ENCODE measurements at regions not wholly inside any gene's neighbourhood (a gene's known extent, or its start where the extent isn't known, plus 50 kb on each side); places are given as distances from the start of the nearest gene placed in this dataset.

DNA sequence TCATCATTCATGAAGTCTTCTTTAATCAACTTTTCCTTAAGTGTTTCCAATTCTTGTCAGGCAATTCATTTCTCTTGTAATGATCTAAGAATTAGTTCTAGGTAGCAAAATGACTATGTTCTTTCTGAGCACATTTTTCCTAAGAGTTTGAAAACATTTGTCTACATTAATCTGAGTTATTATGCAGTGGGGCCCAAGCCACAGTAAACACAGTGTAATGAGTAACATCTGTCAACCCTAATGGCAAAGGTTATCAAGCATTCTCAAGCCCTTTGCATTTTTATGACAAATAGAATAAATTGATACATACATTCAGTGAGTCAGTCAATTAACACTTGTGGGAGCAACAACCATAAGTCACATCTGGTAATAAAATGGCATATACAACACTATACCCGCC, 106.7 kb upstream of the ZC3H12C start:
- Mint-ChIP-seq H3K27ac (no peak overlapping the region), H3K36me3 (ENCODE audit: insufficient read depth) (no peaks in the 10 kb centered on the region), H3K4me3 (ENCODE audit: low read depth) (no peak overlapping the region), H3K9me3 (ENCODE audit: low read depth) (no peaks in the 10 kb centered on the region), H3K4me1 (ENCODE audit: low read depth) (peaks cover 3% of the 10 kb centered on the region), H3K27me3 (no peaks in the 10 kb centered on the region)
- DNase-seq (ENCODE audit: low spot score, unreplicated experiment): no peak
- TF ChIP-seq, protein P1, sequence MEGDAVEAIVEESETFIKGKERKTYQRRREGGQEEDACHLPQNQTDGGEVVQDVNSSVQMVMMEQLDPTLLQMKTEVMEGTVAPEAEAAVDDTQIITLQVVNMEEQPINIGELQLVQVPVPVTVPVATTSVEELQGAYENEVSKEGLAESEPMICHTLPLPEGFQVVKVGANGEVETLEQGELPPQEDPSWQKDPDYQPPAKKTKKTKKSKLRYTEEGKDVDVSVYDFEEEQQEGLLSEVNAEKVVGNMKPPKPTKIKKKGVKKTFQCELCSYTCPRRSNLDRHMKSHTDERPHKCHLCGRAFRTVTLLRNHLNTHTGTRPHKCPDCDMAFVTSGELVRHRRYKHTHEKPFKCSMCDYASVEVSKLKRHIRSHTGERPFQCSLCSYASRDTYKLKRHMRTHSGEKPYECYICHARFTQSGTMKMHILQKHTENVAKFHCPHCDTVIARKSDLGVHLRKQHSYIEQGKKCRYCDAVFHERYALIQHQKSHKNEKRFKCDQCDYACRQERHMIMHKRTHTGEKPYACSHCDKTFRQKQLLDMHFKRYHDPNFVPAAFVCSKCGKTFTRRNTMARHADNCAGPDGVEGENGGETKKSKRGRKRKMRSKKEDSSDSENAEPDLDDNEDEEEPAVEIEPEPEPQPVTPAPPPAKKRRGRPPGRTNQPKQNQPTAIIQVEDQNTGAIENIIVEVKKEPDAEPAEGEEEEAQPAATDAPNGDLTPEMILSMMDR (IDR thresholded peaks at IDR 0.05; ENCODE audit: unreplicated experiment): no peak

DNA sequence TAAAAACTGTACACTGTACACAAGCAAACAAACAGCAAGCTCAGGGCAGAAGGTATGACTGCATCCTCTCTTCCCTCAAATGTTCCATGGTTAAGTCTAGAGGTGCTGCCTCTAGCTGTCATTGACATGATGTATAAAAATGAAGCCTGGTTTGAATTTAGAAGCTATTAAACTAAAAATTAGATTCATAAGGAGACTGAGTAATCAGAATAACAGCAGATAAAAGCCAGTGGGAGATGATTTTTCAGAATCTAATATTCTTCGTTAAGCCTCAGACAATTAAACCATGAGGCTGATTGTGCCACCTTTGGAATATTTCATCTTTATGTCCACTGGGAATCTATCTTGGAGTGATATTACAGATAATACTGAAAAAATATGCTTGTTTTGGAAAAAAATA, 101.4 kb upstream of the ZC3H12C start:
- no peak for DNase-seq (ENCODE audit: low spot score, unreplicated experiment)
- Mint-ChIP-seq H3K4me1 (ENCODE audit: low read depth) (no peaks in the 10 kb centered on the region), H3K27me3 (no peaks in the 10 kb centered on the region), H3K27ac (no peak overlapping the region), H3K9me3 (ENCODE audit: low read depth) (no peaks in the 10 kb centered on the region), H3K4me3 (ENCODE audit: low read depth) (no peak overlapping the region), H3K36me3 (ENCODE audit: insufficient read depth) (no peaks in the 10 kb centered on the region)
- TF ChIP-seq, protein P1 (IDR thresholded peaks at IDR 0.05; ENCODE audit: unreplicated experiment): no peak

DNA sequence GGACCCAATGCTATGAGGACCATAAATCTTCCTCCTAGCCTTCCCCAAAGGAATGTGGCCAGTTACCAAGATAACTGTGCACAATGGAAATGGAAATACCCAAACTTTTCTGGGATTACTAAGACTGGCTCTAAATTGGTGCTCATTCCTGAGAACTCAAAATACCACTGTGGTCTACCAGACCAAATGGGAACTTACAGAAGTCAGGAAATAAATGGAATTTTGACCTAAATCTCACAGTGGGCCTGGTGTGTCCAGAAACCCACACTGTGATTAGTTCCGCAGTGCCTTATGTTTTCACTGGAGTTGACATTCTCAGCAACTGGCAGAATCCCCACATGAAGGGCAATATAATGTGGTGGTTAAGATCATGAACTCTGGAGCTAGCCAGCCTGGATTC, 99.4 kb upstream of the ZC3H12C start:
- TF ChIP-seq, protein P1 (IDR thresholded peaks at IDR 0.05; ENCODE audit: unreplicated experiment): no peak
- Mint-ChIP-seq H3K4me3 (ENCODE audit: low read depth) (no peak overlapping the region), H3K27ac (no peak overlapping the region), H3K27me3 (no peaks in the 10 kb centered on the region), H3K9me3 (ENCODE audit: low read depth) (no peaks in the 10 kb centered on the region), H3K4me1 (ENCODE audit: low read depth) (no peaks in the 10 kb centered on the region), H3K36me3 (ENCODE audit: insufficient read depth) (no peaks in the 10 kb centered on the region)
- no peak for DNase-seq (ENCODE audit: low spot score, unreplicated experiment)

DNA sequence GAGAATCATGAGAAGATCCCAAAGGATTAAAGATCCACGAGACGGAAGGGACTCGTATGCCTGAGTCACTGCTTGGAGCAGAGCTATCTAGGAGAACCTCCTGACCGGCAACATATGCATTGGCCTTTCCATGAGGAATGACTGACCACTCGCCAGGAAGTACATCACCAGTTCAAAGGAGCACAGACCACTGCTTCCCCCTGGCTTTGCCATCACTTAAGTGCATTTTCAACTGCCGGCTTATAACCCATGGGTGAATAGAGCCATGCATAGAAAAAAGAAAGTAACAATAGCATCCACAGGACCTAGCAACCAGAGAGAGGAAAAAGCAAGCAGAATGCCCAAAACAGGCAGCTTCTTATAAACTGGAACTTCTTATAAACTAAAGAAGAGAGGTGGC, 98.3 kb upstream of the ZC3H12C start:
- no peak for DNase-seq (ENCODE audit: low spot score, unreplicated experiment)
- Mint-ChIP-seq H3K4me3 (ENCODE audit: low read depth) (no peak overlapping the region), H3K36me3 (ENCODE audit: insufficient read depth) (no peaks in the 10 kb centered on the region), H3K27me3 (no peaks in the 10 kb centered on the region), H3K4me1 (ENCODE audit: low read depth) (no peaks in the 10 kb centered on the region), H3K27ac (no peak overlapping the region), H3K9me3 (ENCODE audit: low read depth) (no peaks in the 10 kb centered on the region)
- TF ChIP-seq, protein P1 (IDR thresholded peaks at IDR 0.05; ENCODE audit: unreplicated experiment): no peak

DNA sequence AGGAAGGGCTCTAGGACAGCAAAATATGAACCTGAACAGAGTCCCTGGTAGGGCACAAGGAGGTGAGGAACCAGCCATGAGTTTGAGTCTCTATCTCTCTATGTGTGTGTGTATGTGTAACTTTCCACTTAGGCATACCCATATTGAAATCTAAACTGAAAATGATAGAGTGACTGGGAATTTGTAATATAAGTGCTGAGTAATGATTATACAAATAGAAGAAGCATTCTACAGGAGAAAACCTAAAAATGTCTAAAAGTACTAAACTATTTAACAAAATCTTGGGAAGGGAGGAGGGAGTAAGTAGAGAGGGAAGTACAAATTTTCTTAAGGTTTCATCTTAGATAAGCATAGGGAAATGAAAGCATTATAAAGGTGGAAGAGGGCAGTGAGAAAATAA, 97.1 kb upstream of the ZC3H12C start:
- Mint-ChIP-seq H3K4me3 (ENCODE audit: low read depth) (no peak overlapping the region), H3K4me1 (ENCODE audit: low read depth) (no peaks in the 10 kb centered on the region), H3K9me3 (ENCODE audit: low read depth) (no peaks in the 10 kb centered on the region), H3K27me3 (no peaks in the 10 kb centered on the region), H3K27ac (no peak overlapping the region), H3K36me3 (ENCODE audit: insufficient read depth) (no peaks in the 10 kb centered on the region)
- no peak for DNase-seq (ENCODE audit: low spot score, unreplicated experiment)
- TF ChIP-seq, protein P1 (IDR thresholded peaks at IDR 0.05; ENCODE audit: unreplicated experiment): no peak
